Keratinocyte (primary cell): ENCODE measurements at regions not wholly inside any gene's neighbourhood (a gene's known extent, or its start where the extent isn't known, plus 50 kb on each side); places are given as distances from the start of the nearest gene placed in this dataset.

Experiments
- DNase-seq: peaks from one replicate; pipeline ENCODE4 v3.0.0-alpha.2; 2011; ENCODE audit warnings: low read depth, missing footprints, low spot score
- FAIRE-seq: peaks from 2 replicates; lab custom pipeline; 2011; peaks lifted over from hg19 to GRCh38; lab: Jason Lieb, UNC
- H2AFZ ChIP-seq: 2 replicates; pipeline ENCODE4 v1.6.0; 2012; ENCODE audit warnings: low read length, control low read depth, inconsistent platforms; ENCODE audit not compliant: control insufficient read depth
- H3K27ac ChIP-seq: 2 replicates; pipeline ENCODE4 v1.5.1; 2011; ENCODE audit warnings: low read length; ENCODE audit not compliant: control insufficient read depth, insufficient read depth
- H3K27me3 ChIP-seq: 3 replicates; pipeline ENCODE4 v1.6.0; 2011; ENCODE audit warnings: low read length; ENCODE audit not compliant: control insufficient read depth, insufficient read depth; ENCODE audit errors: extremely low read depth
- H3K36me3 ChIP-seq, 2 experiments: 2 replicates in 1 of 2; 3 replicates in 1 of 2; pipeline ENCODE4 v1.5.1; 2011; ENCODE audit warnings: low read length in 2 of 2, mild to moderate bottlenecking in 1 of 2; ENCODE audit not compliant: control insufficient read depth in 2 of 2, insufficient read depth in 2 of 2; ENCODE audit errors: extremely low read depth in 1 of 2
- H3K4me1 ChIP-seq: 3 replicates; pipeline ENCODE4 v1.5.1; 2011; ENCODE audit warnings: low read length; ENCODE audit not compliant: control insufficient read depth, insufficient read depth; ENCODE audit errors: extremely low read depth
- H3K4me2 ChIP-seq: 3 replicates; pipeline ENCODE4 v1.6.0; 2011; ENCODE audit warnings: low read depth, low read length; ENCODE audit not compliant: control insufficient read depth, insufficient read depth; ENCODE audit errors: extremely low read depth
- H3K4me3 ChIP-seq, 3 experiments: fragments of 200-600 bp in 1 of 3; sonication (generic) in 1 of 3; 2 replicates in 2 of 3; 3 replicates in 1 of 3; pipeline ENCODE4 v1.5.1; 2011 to 2016; ENCODE audit warnings: low read length in 3 of 3, mild to moderate bottlenecking in 3 of 3, control low read depth in 2 of 3, inconsistent platforms in 1 of 3, low read depth in 1 of 3, mixed read lengths in 1 of 3, mixed run types in 1 of 3, moderate library complexity in 1 of 3; ENCODE audit not compliant: control insufficient read depth in 2 of 3, insufficient read depth in 2 of 3; ENCODE audit errors: extremely low read depth in 1 of 3
- H3K79me2 ChIP-seq: 2 replicates; pipeline ENCODE4 v1.6.0; 2012; ENCODE audit warnings: low read length; ENCODE audit not compliant: control insufficient read depth, insufficient read depth
- H3K9ac ChIP-seq: 3 replicates; pipeline ENCODE4 v1.6.0; 2011; ENCODE audit warnings: low read length; ENCODE audit not compliant: control insufficient read depth, insufficient read depth; ENCODE audit errors: extremely low read depth
- H3K9me1 ChIP-seq: 3 replicates; pipeline ENCODE4 v1.6.0; 2011; ENCODE audit warnings: low read length; ENCODE audit not compliant: control insufficient read depth, insufficient read depth; ENCODE audit errors: extremely low read depth
- H3K9me3 ChIP-seq: 2 replicates; pipeline ENCODE4 v1.5.1; 2012; ENCODE audit warnings: low read depth, low read length; ENCODE audit not compliant: control insufficient read depth
- H4K20me1 ChIP-seq: 3 replicates; pipeline ENCODE4 v1.6.0; 2011; ENCODE audit warnings: low read length; ENCODE audit not compliant: control insufficient read depth, insufficient read depth; ENCODE audit errors: extremely low read depth
- CTCF ChIP-seq, 3 experiments: IDR thresholded peaks in 1 of 3; conservative IDR thresholded peaks in 1 of 3; optimal IDR thresholded peaks in 1 of 3; 2 replicates in 2 of 3; 3 replicates in 1 of 3; pipeline versions ENCODE3 to v1.5.1; 2011; ENCODE audit warnings: low read length in 3 of 3, mild to moderate bottlenecking in 3 of 3, moderate library complexity in 2 of 3, control low read depth in 1 of 3, inconsistent platforms in 1 of 3; ENCODE audit not compliant: insufficient read depth in 2 of 3; ENCODE audit errors: extremely low read depth in 1 of 3
- EZH2 ChIP-seq: IDR thresholded peaks from one replicate; pipeline ENCODE4 v1.6.1; 2012; ENCODE audit warnings: inconsistent platforms, mild to moderate bottlenecking, low read length, moderate library complexity
- dilution Hi-C: fragments of 300-500 bp; cut with MboI; formaldehyde crosslinking; loops from one replicate; pipeline ENCODE4 v1.7.0; 2020; ENCODE audit warnings: low sequenced_read_pairs; ENCODE audit not compliant: extremely low pct_ligation_motif_present

GRCh38 chr13:107808389-107808788, 406.9 kb downstream of the LIG4 start:
- H3K79me2 ChIP-seq = no peaks in the 10 kb centered on the region
- no peak overlapping the region for H2AFZ ChIP-seq
- no peaks in the 10 kb centered on the region for H3K9me1 ChIP-seq
- H3K27me3 ChIP-seq = no peaks in the 10 kb centered on the region
- H3K4me3 ChIP-seq = no peak overlapping the region
- no peak for TF ChIP-seq CTCF (optimal IDR thresholded peaks at IDR 0.05 in 1 of 3, IDR thresholded peaks at IDR 0.05 in 1 of 3, conservative IDR thresholded peaks at IDR 0.05 in 1 of 3; ENCODE audit: extremely low read depth in 1 of 3, insufficient read depth in 2 of 3, low read length in 3 of 3)
- TF ChIP-seq EZH2 = no peak
- H3K4me1 ChIP-seq = no peaks in the 10 kb centered on the region
- H4K20me1 ChIP-seq = no peaks in the 10 kb centered on the region
- FAIRE-seq = no peak
- H3K9ac ChIP-seq = no peak overlapping the region
- no peaks in the 10 kb centered on the region for H3K36me3 ChIP-seq
- DNase-seq = no peak
- H3K9me3 ChIP-seq = no peaks in the 10 kb centered on the region
- dilution Hi-C loops = no loop called here
- no peak overlapping the region for H3K4me2 ChIP-seq
- no peak overlapping the region for H3K27ac ChIP-seq

GRCh38 chr13:107807306-107808073, 407.8 kb downstream of the LIG4 start:
- no peak for FAIRE-seq
- Histone ChIP-seq H3K9me3 (no peaks in the 10 kb centered on the region), H3K79me2 (no peaks in the 10 kb centered on the region), H4K20me1 (no peaks in the 10 kb centered on the region), H3K4me3 (no peak overlapping the region), H3K4me2 (no peak overlapping the region), H3K4me1 (no peaks in the 10 kb centered on the region), H3K27ac (no peak overlapping the region), H3K9me1 (no peaks in the 10 kb centered on the region), H2AFZ (no peak overlapping the region), H3K9ac (no peak overlapping the region), H3K27me3 (no peaks in the 10 kb centered on the region), H3K36me3 (no peaks in the 10 kb centered on the region)
- no peak for TF ChIP-seq CTCF (optimal IDR thresholded peaks at IDR 0.05 in 1 of 3, IDR thresholded peaks at IDR 0.05 in 1 of 3, conservative IDR thresholded peaks at IDR 0.05 in 1 of 3; ENCODE audit: extremely low read depth in 1 of 3, insufficient read depth in 2 of 3, low read length in 3 of 3)
- TF ChIP-seq EZH2 = no peak
- dilution Hi-C loops = no loop called here
- no peak for DNase-seq
